Activated CD8-positive, alpha-beta T cell treated with anti-CD3 and anti-CD28 coated beads, Interleukin-2, amount 10 ng/mL, durations not matched to agents 7 days and 5 days (primary cell): ENCODE measurements at regions not wholly inside any gene's neighbourhood (a gene's known extent, or its start where the extent isn't known, plus 50 kb on each side); places are given as distances from the start of the nearest gene placed in this dataset.
"Not testable (repeated sequence)": the region's sequence is repeated elsewhere in the genome, so short reads cannot be mapped to it uniquely, and the experiment has no call there.

Experiments
- ATAC-seq: fragments of 150-1000 bp; cut with Tn5 transposase; one replicate; pipeline ENCODE4 v1.10.0; 2021; ENCODE audit warnings: moderate library complexity
- CTCF ChIA-PET: fragments of 350-600 bp; sonication (Branson Sonifier 250); formaldehyde crosslinking; loops from one replicate; lab custom pipeline; 2021; ENCODE audit warnings: antibody characterized with exemption; lab: Charles Lee
- POLR2A ChIA-PET: fragments of 350-600 bp; sonication (Branson Sonifier 250); formaldehyde crosslinking; loops from one replicate; lab custom pipeline; 2021; ENCODE audit warnings: antibody characterized with exemption; lab: Charles Lee
- DNase-seq: peaks from one replicate; pipeline ENCODE4 v3.0.0-alpha.2; 2020
- H3K27ac Mint-ChIP-seq: one replicate; pipeline ENCODE4 v1.8.0; 2021; ENCODE audit warnings: mild to moderate bottlenecking, mixed read lengths
- H3K27me3 Mint-ChIP-seq: one replicate; pipeline ENCODE4 v1.8.0; 2021; ENCODE audit warnings: low read depth, mixed read lengths
- H3K36me3 Mint-ChIP-seq: one replicate; pipeline ENCODE4 v1.8.0; 2021; ENCODE audit warnings: low read depth, mixed read lengths
- H3K4me1 Mint-ChIP-seq: one replicate; pipeline ENCODE4 v1.8.0; 2021; ENCODE audit warnings: low read depth, mixed read lengths
- H3K4me3 Mint-ChIP-seq: one replicate; pipeline ENCODE4 v1.8.0; 2021; ENCODE audit warnings: mild to moderate bottlenecking, mixed read lengths
- H3K9me3 Mint-ChIP-seq: one replicate; pipeline ENCODE4 v1.8.0; 2022; ENCODE audit warnings: mixed read lengths; ENCODE audit not compliant: insufficient read depth

DNA sequence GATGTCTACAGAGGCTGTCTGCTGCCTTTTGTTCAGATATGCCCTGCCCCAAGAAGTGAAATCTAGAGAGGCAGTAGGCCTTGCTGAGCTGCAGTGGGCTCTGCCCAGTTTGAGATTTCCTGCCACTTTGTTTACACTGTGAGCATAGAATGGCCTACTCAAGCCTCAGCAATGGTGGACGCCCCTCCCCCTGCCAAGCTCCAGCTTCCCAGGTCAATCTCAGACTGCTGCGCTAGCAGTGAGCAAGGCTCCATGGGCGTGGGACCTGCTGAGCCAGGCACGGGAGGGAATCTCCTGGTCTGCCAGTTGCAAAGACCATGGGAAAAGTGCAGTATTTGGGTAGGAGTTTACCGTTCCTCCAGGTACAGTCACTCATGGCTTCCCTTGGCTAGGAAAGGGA lies 101.8 kb upstream of the ALG10 start:
- DNase-seq, POLR2A ChIA-PET, H3K4me3 Mint-ChIP-seq, H3K36me3 Mint-ChIP-seq, ATAC-seq, CTCF ChIA-PET, H3K4me1 Mint-ChIP-seq, H3K27ac Mint-ChIP-seq, H3K27me3 Mint-ChIP-seq: not testable (repeated sequence)
- peaks cover 16% of the 10 kb centered on the region for H3K9me3 Mint-ChIP-seq

DNA sequence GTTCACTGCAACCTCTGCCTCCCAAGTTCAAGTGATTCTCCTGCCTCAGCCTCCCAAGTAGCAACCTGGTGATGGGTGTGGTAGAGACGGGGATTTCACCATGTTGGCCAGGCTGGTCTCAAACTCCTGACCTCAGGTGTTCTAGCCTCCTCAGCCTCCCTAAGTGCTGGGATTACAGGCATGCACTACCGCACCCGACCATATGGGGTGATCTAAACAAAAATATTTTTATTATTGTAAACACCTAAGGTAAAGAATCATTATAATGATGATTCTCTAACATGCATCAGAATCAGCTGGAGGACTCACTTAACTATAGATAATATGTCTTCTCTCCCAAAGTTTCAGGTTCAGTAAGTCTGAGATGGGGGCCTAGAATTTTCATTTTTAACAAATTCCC lies 96.2 kb upstream of the ALG10 start:
- ATAC-seq (no peak), DNase-seq (no peak)
- H3K4me1 Mint-ChIP-seq = no peaks in the 10 kb centered on the region
- no peak overlapping the region for H3K27ac Mint-ChIP-seq
- H3K4me3 Mint-ChIP-seq = no peak overlapping the region
- no peaks in the 10 kb centered on the region for H3K36me3 Mint-ChIP-seq
- POLR2A ChIA-PET = no interaction called here
- CTCF ChIA-PET = no interaction called here
- peaks cover 8% of the 10 kb centered on the region for H3K9me3 Mint-ChIP-seq
- H3K27me3 Mint-ChIP-seq = no peaks in the 10 kb centered on the region

DNA sequence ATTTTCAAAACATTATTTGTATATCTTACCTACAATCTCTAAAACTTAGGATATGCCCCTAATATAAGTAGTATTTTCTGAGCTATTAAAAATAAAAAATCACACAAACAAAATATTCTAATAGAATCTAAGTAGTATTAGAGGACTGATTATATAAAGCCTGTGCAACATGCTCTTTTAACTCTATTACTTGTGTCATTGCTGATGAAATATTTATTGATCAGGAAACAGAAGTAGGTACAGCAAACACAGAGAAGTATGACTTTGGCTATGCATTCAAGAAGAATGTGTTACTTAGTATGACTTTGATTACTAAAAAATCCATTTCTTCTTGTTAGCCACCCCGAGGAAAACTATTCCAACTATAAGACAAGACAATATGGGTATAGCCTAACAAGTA lies 84.6 kb upstream of the ALG10 start:
- H3K4me3 Mint-ChIP-seq, ATAC-seq, H3K27ac Mint-ChIP-seq, CTCF ChIA-PET, H3K9me3 Mint-ChIP-seq, H3K4me1 Mint-ChIP-seq, H3K36me3 Mint-ChIP-seq, H3K27me3 Mint-ChIP-seq, DNase-seq, POLR2A ChIA-PET: not testable (repeated sequence)

DNA sequence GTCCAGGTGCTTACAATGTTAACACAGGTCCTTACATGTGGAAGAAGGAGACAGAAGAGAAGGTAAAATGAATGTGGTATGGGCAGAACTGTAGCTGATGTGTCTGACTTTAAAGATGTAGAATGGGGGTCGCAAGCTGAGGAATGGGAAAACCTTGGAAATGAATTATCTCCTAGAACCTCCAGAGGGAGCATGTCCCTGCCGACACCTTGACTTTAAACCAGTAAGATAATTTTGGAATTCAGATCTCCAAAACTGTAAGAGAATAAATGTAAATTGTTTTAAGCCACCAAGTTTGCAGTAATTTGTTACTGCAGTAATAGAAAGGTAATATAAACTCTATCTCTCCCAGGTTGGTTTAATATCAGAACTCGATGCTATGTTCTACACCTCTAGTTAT lies 80.1 kb upstream of the ALG10 start:
- Mint-ChIP-seq H3K9me3 (no peaks in the 10 kb centered on the region), H3K36me3 (no peaks in the 10 kb centered on the region), H3K4me1 (no peaks in the 10 kb centered on the region), H3K27me3 (no peaks in the 10 kb centered on the region), H3K4me3 (no peak overlapping the region), H3K27ac (no peak overlapping the region)
- ATAC-seq (no peak), DNase-seq (no peak)
- POLR2A ChIA-PET = no interaction called here
- CTCF ChIA-PET = no interaction called here

DNA sequence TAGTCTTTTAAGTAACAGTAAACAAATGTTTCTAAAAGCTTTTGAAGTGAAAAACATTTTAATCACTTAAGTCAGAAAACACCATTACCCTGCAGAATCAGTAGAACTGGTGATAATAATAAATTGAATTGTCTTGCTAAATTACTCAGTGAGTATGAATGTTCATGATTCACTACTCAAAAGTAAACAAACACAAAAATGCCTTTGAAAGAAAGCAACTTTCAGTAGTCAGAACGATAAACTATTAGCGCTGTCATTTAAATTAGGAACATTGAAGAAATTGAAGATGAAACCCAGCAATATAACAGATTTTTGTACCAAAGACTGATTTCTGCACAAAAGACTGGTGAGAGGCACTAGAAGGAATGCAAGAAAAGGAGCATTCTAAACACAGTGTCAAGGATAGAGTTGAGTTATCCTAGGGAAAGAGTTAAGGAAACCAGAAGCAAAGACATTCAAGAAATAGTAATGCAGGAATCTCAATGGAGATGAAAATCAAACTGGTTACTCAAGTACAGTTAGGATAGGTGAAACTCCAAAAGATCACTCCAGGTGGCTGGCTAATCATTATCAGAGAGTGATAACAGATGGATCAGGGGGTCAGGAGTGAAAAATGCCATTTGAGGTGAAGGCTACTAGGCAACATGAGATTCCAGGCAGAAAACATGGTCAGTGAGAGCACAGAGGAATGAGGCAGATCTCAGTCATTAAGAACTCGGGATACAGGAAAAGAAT lies 77.4 kb upstream of the ALG10 start:
- H3K9me3 Mint-ChIP-seq = peaks cover 4% of the 10 kb centered on the region
- ATAC-seq (no peak), DNase-seq (no peak)
- H3K36me3 Mint-ChIP-seq = no peaks in the 10 kb centered on the region
- CTCF ChIA-PET = no interaction called here
- no peaks in the 10 kb centered on the region for H3K4me1 Mint-ChIP-seq
- no peak overlapping the region for H3K27ac Mint-ChIP-seq
- H3K27me3 Mint-ChIP-seq = no peaks in the 10 kb centered on the region
- POLR2A ChIA-PET = no interaction called here
- H3K4me3 Mint-ChIP-seq = no peak overlapping the region

DNA sequence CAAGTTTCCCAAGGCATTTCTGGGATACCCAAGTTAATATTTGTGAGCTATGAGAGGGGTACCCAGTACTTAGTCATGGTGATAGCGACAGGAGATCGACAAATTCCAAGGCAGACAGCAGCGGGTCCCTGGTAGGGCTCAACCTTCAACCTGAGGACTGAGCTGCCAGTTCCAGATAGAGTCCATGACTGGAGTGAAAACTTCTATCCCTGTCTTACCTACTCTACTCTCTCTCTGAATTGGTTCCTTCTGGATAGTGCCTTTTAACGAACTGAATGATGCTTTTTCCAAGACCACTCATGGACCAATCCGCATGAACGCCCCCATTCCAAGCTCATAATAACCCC lies 76.9 kb upstream of the ALG10 start:
- Mint-ChIP-seq H3K4me1 (no peaks in the 10 kb centered on the region), H3K4me3 (no peak overlapping the region), H3K27me3 (no peaks in the 10 kb centered on the region), H3K27ac (no peak overlapping the region), H3K36me3 (no peaks in the 10 kb centered on the region), H3K9me3 (peaks cover 6% of the 10 kb centered on the region)
- DNase-seq (no peak), ATAC-seq (no peak)
- ChIA-PET CTCF (no interaction called here), POLR2A (no interaction called here)

DNA sequence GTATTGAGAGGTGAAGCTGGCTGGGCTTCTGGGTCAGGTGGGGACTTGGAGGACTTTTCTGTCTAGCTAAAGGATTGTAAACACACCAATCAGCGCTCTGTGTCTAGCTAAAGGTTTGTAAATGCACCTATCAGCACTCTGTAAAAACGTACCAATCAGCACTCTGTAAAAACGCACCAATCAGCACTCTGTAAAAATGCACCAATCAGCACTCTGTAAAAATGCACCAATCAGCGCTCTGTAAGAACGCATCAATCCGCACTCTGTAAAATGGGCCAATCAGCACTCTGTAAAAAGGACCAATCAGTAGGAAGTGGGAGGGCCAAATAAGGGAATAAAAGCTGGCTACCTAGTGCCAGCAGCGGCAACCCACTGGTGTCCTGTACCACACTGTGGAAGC lies 56.1 kb upstream of the ALG10 start:
- H3K9me3 Mint-ChIP-seq, H3K36me3 Mint-ChIP-seq, DNase-seq, H3K27ac Mint-ChIP-seq, POLR2A ChIA-PET, H3K4me1 Mint-ChIP-seq, CTCF ChIA-PET, ATAC-seq, H3K27me3 Mint-ChIP-seq, H3K4me3 Mint-ChIP-seq: not testable (repeated sequence)

DNA sequence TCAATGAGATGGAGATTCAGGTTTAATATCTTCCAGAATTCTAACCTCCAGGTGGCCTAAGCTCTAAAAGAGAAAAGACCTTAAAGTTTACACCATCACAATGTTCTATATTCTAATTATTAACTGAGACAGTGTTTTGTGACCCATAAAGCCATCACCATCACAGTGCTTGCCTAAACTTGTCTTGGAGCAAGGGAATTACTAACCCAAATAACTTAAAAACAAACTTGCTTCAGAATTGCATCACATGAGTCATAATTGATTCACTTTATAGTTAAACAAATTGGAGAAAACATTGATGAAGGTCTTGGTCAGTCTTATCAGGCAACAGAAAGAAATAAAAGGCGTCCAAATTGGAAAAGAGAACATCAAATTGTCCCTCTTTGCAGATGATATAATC lies 54.5 kb upstream of the ALG10 start:
- H3K27me3 Mint-ChIP-seq = no peaks in the 10 kb centered on the region
- ATAC-seq = no peak
- H3K4me3 Mint-ChIP-seq = no peak overlapping the region

More for the DNA sequence above, 54.5 kb upstream of the ALG10 start:
- Mint-ChIP-seq H3K4me1 (no peaks in the 10 kb centered on the region), H3K27ac (no peak overlapping the region), H3K9me3 (no peaks in the 10 kb centered on the region), H3K36me3 (no peaks in the 10 kb centered on the region)
- no peak for DNase-seq
- POLR2A ChIA-PET = no interaction called here
- CTCF ChIA-PET = no interaction called here
